ENCODE measurements at regions not wholly inside any gene's neighbourhood (a gene's known extent, or its start where the extent isn't known, plus 50 kb on each side); places are given as distances from the start of the nearest gene placed in this dataset.

DNA sequence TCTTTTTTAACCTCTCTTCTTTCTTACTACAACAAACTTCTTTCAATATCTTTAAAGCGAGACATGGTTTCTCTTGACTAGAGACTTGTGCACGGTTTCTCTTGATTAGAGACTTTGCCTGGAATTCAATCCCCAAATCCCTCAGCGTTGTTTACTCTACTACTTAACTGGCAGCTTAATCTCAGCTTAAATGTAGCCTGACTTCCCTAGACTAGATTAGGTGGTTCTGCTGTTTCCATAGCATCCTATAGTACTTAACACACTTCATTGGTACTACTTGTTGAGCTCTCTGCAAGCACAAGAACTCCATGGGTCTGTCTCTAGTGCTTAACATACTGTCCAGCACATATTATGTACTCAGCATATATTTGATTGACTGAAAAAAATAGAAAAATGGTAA lies 168.2 kb upstream of the GPR149 start:
- ATAC-seq: no peak
- no peak overlapping the region for H3K27ac ChIP-seq
- ChIA-PET CTCF (no interaction called here), POLR2A (no interaction called here)
- 28% methylated on average over 3 of the region's 3 CpGs for WGBS (ENCODE audit: missing lambda C conversion rate)
- TF ChIP-seq ATOH8 (CRISPR knock-in tag; IDR thresholded peaks at IDR 0.05; ENCODE audit: low read depth) (no peak), MAZ (IDR thresholded peaks at IDR 0.05; ENCODE audit: borderline replicate concordance, low read depth, low read length) (no peak), FOXS1 (CRISPR knock-in tag; IDR thresholded peaks at IDR 0.05) (no peak), KDM5A (IDR thresholded peaks at IDR 0.05) (no peak), FOSL2 (IDR thresholded peaks at IDR 0.05) (no peak), FOSL2 (CRISPR knock-in tag; IDR thresholded peaks at IDR 0.05) (no peak), JUN (IDR thresholded peaks at IDR 0.05) (no peak), ZFP36 (IDR thresholded peaks at IDR 0.05; ENCODE audit: borderline replicate concordance, partially characterized antibody) (no peak), CEBPB (IDR thresholded peaks at IDR 0.05) (no peak)
- TF ChIP-seq, protein P1, sequence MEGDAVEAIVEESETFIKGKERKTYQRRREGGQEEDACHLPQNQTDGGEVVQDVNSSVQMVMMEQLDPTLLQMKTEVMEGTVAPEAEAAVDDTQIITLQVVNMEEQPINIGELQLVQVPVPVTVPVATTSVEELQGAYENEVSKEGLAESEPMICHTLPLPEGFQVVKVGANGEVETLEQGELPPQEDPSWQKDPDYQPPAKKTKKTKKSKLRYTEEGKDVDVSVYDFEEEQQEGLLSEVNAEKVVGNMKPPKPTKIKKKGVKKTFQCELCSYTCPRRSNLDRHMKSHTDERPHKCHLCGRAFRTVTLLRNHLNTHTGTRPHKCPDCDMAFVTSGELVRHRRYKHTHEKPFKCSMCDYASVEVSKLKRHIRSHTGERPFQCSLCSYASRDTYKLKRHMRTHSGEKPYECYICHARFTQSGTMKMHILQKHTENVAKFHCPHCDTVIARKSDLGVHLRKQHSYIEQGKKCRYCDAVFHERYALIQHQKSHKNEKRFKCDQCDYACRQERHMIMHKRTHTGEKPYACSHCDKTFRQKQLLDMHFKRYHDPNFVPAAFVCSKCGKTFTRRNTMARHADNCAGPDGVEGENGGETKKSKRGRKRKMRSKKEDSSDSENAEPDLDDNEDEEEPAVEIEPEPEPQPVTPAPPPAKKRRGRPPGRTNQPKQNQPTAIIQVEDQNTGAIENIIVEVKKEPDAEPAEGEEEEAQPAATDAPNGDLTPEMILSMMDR (IDR thresholded peaks at IDR 0.05): no peak
- TF ChIP-seq, protein P2, sequence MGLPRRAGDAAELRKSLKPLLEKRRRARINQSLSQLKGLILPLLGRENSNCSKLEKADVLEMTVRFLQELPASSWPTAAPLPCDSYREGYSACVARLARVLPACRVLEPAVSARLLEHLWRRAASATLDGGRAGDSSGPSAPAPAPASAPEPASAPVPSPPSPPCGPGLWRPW (IDR thresholded peaks at IDR 0.05): no peak
- no peak overlapping the region for H3K4me3 ChIP-seq
- H3K4me2 ChIP-seq: no peak overlapping the region
- FAIRE-seq: no peak
- H3K9me3 ChIP-seq: no peaks in the 10 kb centered on the region
- no peaks in the 10 kb centered on the region for H3K4me1 ChIP-seq
- DNase-seq (ENCODE audit: low read depth in 1 of 2, low spot score in 1 of 2): no peak

DNA sequence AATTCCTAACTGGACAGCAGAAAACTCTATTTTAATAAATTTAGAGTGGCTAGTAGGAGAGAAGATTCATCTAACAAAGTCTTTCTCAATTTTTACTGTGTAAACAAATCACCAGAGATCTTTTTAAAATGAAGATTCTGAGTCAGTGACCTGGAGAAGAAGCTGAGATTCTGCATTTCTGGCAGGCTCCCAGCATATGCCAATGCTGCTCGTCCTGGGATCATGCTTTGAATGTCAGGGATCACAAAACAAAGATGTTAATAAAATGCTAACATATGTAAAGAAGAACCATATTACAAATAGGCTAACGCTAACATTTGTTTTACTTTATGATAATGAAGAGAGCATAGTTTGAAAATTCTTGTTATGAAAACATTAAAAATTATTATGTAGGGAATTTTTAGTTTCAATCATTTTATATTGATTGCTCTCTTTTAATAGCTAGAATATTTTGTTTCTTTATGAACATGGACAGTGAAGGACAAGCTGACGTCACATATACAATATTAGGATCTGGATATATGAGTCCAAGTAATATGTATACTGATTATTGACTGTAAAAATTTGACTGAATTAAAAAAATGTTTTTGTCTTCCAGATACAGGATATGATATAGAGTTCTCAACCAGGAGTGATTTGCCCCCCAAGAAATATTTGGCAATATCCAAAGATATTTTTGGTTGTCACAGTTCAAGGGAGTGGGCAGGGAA lies 160.8 kb upstream of the GPR149 start:
- 31% methylated on average over 3 of the region's 3 CpGs for WGBS (ENCODE audit: missing lambda C conversion rate)
- Histone ChIP-seq H3K27ac (no peak overlapping the region), H3K4me3 (no peak overlapping the region), H3K9me3 (no peaks in the 10 kb centered on the region), H3K4me2 (no peak overlapping the region), H3K4me1 (no peaks in the 10 kb centered on the region)
- ChIA-PET CTCF (no interaction called here), POLR2A (no interaction called here)
- ATAC-seq (no peak), FAIRE-seq (no peak), DNase-seq (ENCODE audit: low read depth in 1 of 2, low spot score in 1 of 2) (no peak)
- TF ChIP-seq NR3C1 (IDR thresholded peaks at IDR 0.05) (no peak), HEYL (CRISPR knock-in tag; IDR thresholded peaks at IDR 0.05) (no peak), RCOR1 (IDR thresholded peaks at IDR 0.05; ENCODE audit: low read depth, low read length) (no peak), KDM1A (IDR thresholded peaks at IDR 0.05; ENCODE audit: low read depth) (no peak), ZSCAN20 (CRISPR knock-in tag; IDR thresholded peaks at IDR 0.05) (no peak), ATOH8 (CRISPR knock-in tag; IDR thresholded peaks at IDR 0.05; ENCODE audit: low read depth) (no peak), JUN (IDR thresholded peaks at IDR 0.05) (no peak), HOXB13 (CRISPR knock-in tag; IDR thresholded peaks at IDR 0.05; ENCODE audit: low read depth) (no peak), RFX5 (IDR thresholded peaks at IDR 0.05) (no peak), KDM5A (IDR thresholded peaks at IDR 0.05) (no peak), ESRRA (IDR thresholded peaks at IDR 0.05; ENCODE audit: borderline replicate concordance, low read length) (no peak)
- TF ChIP-seq, protein P3, sequence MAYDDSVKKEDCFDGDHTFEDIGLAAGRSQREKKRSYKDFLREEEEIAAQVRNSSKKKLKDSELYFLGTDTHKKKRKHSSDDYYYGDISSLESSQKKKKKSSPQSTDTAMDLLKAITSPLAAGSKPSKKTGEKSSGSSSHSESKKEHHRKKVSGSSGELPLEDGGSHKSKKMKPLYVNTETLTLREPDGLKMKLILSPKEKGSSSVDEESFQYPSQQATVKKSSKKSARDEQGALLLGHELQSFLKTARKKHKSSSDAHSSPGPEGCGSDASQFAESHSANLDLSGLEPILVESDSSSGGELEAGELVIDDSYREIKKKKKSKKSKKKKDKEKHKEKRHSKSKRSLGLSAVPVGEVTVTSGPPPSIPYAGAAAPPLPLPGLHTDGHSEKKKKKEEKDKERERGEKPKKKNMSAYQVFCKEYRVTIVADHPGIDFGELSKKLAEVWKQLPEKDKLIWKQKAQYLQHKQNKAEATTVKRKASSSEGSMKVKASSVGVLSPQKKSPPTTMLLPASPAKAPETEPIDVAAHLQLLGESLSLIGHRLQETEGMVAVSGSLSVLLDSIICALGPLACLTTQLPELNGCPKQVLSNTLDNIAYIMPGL (CRISPR knock-in tag; IDR thresholded peaks at IDR 0.05; ENCODE audit: borderline replicate concordance): no peak
- TF ChIP-seq, protein P2 (IDR thresholded peaks at IDR 0.05): no peak

Measured in A549 (cell line).